HepG2 (cell line): ENCODE measurements at regions not wholly inside any gene's neighbourhood (a gene's known extent, or its start where the extent isn't known, plus 50 kb on each side); places are given as distances from the start of the nearest gene placed in this dataset.

Source experiments
- BRD4 ChIP-seq: sonication (generic); formaldehyde crosslinking; IDR thresholded peaks from 2 replicates; pipeline ENCODE4 v1.4.0; 2020; ENCODE audit warnings: missing genetic modification reagents
- CHCHD3 ChIP-seq: sonication (generic); formaldehyde crosslinking; IDR thresholded peaks from 2 replicates; pipeline ENCODE4 v1.8.0; 2022; ENCODE audit warnings: mild to moderate bottlenecking, missing genetic modification reagents, moderate library complexity
- FOXP4 ChIP-seq: sonication (generic); formaldehyde crosslinking; IDR thresholded peaks from 2 replicates; pipeline ENCODE4 v1.4.0; 2020; ENCODE audit warnings: missing genetic modification reagents
- MIER3 ChIP-seq: IDR thresholded peaks from 2 replicates; pipeline ENCODE4 v1.6.1; 2016; ENCODE audit warnings: missing compliant biosample characterization, borderline replicate concordance
- RBM39 ChIP-seq: fragments of 200-400 bp; formaldehyde crosslinking; IDR thresholded peaks from one replicate; pipeline ENCODE4 v1.6.1; 2018; ENCODE audit warnings: antibody characterized with exemption, mild to moderate bottlenecking, low read depth, low read length; ENCODE audit not compliant: poor library complexity, severe bottlenecking
- REPIN1 ChIP-seq: sonication (generic); formaldehyde crosslinking; IDR thresholded peaks from 2 replicates; pipeline ENCODE4 v1.8.0; 2022; ENCODE audit warnings: missing genetic modification reagents, low read depth, mild to moderate bottlenecking, borderline replicate concordance
- RXRA ChIP-seq: sonication (generic); formaldehyde crosslinking; IDR thresholded peaks from 2 replicates; pipeline ENCODE4 v1.5.1; 2020; ENCODE audit warnings: missing genetic modification reagents
- SIX1 ChIP-seq: sonication (generic); formaldehyde crosslinking; IDR thresholded peaks from 2 replicates; pipeline ENCODE4 v1.4.0; 2020; ENCODE audit warnings: missing genetic modification reagents, borderline replicate concordance
- SRSF4 ChIP-seq: fragments of 200-400 bp; formaldehyde crosslinking; IDR thresholded peaks from one replicate; pipeline ENCODE4 v1.6.1; 2018; ENCODE audit warnings: mild to moderate bottlenecking, low read depth, low read length, moderate library complexity; ENCODE audit not compliant: poor library complexity, severe bottlenecking
- TBP ChIP-seq: sonication (generic); formaldehyde crosslinking; IDR thresholded peaks from 2 replicates; pipeline ENCODE4 v1.5.0; 2020; ENCODE audit warnings: missing genetic modification reagents
- TCF7L2 ChIP-seq: IDR thresholded peaks from 2 replicates; pipeline ENCODE4 v1.6.1; 2011; ENCODE audit warnings: mild to moderate bottlenecking, low read depth, low read length, moderate library complexity
- ZBTB4 ChIP-seq: sonication (generic); formaldehyde crosslinking; IDR thresholded peaks from 2 replicates; pipeline ENCODE4 v1.4.0; 2020; ENCODE audit warnings: missing genetic modification reagents, mild to moderate bottlenecking, borderline replicate concordance
- ZBTB40 ChIP-seq, 2 experiments: fragments of 450-650 bp in 1 of 2; sonication (generic) in 1 of 2; formaldehyde crosslinking in 1 of 2; IDR thresholded peaks; 2 replicates each; pipeline versions ENCODE4 v1.6.1 to v1.8.0; 2016 to 2022; ENCODE audit warnings: antibody characterized with exemption in 1 of 2, mild to moderate bottlenecking in 1 of 2, missing genetic modification reagents in 1 of 2
- ZNF24 ChIP-seq: fragments of 450-650 bp; IDR thresholded peaks from 2 replicates; pipeline ENCODE4 v1.6.1; 2017; ENCODE audit warnings: antibody characterized with exemption, mild to moderate bottlenecking
- ZNF496 ChIP-seq: sonication (generic); formaldehyde crosslinking; IDR thresholded peaks from 2 replicates; pipeline ENCODE4 v1.8.1; 2023; ENCODE audit warnings: mild to moderate bottlenecking, moderate library complexity, missing genetic modification reagents; ENCODE audit not compliant: insufficient replicate concordance
- ZNF557 ChIP-seq: sonication (generic); formaldehyde crosslinking; IDR thresholded peaks from 2 replicates; pipeline ENCODE4 v1.4.0; 2020; ENCODE audit warnings: missing genetic modification reagents
- ZNF564 ChIP-seq: sonication (generic); formaldehyde crosslinking; IDR thresholded peaks from 2 replicates; pipeline ENCODE4 v1.8.1; 2023; ENCODE audit warnings: mild to moderate bottlenecking, missing genetic modification reagents

GRCh38 chr5:92890841-92891244, 690.2 kb downstream of the NR2F1-AS1 start (continued):
- TF ChIP-seq ZBTB4 (CRISPR knock-in tag) (no peak), ZNF564 (CRISPR knock-in tag) (no peak), RXRA (CRISPR knock-in tag) (no peak), TBP (CRISPR knock-in tag) (no peak), ZNF496 (CRISPR knock-in tag) (no peak), RBM39 (no peak), FOXP4 (CRISPR knock-in tag) (no peak), TCF7L2 (no peak), ZNF557 (CRISPR knock-in tag) (no peak), BRD4 (CRISPR knock-in tag) (no peak), MIER3 (CRISPR knock-in tag) (no peak), CHCHD3 (CRISPR knock-in tag) (no peak), REPIN1 (CRISPR knock-in tag) (no peak), SRSF4 (no peak), ZNF24 (no peak), SIX1 (no peak), ZBTB40 (IDR thresholded peaks at IDR 0.05) (no peak), ZBTB40 (CRISPR knock-in tag; IDR thresholded peaks at IDR 0.05) (peak; percentile 88; the same call in 1 of the 2 replicates)
